GM12865 (cell line): ENCODE measurements at regions not wholly inside any gene's neighbourhood (a gene's known extent, or its start where the extent isn't known, plus 50 kb on each side); places are given as distances from the start of the nearest gene placed in this dataset.

Experiments used
- DNase-seq: peaks from one replicate; pipeline ENCODE4 v3.0.0; 2010; ENCODE audit warnings: low read depth
- H3K4me3 ChIP-seq: 2 replicates; pipeline ENCODE4 v1.5.1; 2011; ENCODE audit warnings: mild to moderate bottlenecking, low read depth, low read length, control low read depth
- CTCF ChIP-seq: IDR thresholded peaks from 2 replicates; pipeline ENCODE4 v1.5.1; 2011; ENCODE audit warnings: low read length, control low read depth, low read depth, inconsistent platforms; ENCODE audit not compliant: insufficient read depth; ENCODE audit errors: missing control alignments

- DNase-seq, result no peak
- TF ChIP-seq CTCF, result no peak
- H3K4me3 ChIP-seq, result no peak overlapping the region
These were observed 743.9 kb upstream of the SOX9 start for GRCh38 chr17:71376933-71377332.

- H3K4me3 ChIP-seq, result no peak overlapping the region
- no peak for DNase-seq
- TF ChIP-seq CTCF, result no peak
These were observed 742.8 kb upstream of the SOX9 start for GRCh38 chr17:71378036-71378435.

GRCh38 chr17:71378741-71379140, 742.1 kb upstream of the SOX9 start:
- DNase-seq, result no peak
- no peak for TF ChIP-seq CTCF
- H3K4me3 ChIP-seq, result no peak overlapping the region

GRCh38 chr17:71379512-71379911, 741.3 kb upstream of the SOX9 start:
- no peak for TF ChIP-seq CTCF

GRCh38 chr17:71380535-71380934, 740.3 kb upstream of the SOX9 start:
- no peak for DNase-seq
- no peak overlapping the region for H3K4me3 ChIP-seq
- TF ChIP-seq CTCF, result no peak

More at GRCh38 chr17:71379512-71379911, 741.3 kb upstream of the SOX9 start:
- H3K4me3 ChIP-seq, result no peak overlapping the region
- DNase-seq, result no peak

- H3K4me3 ChIP-seq, result no peak overlapping the region
- DNase-seq, result no peak
- no peak for TF ChIP-seq CTCF
These were observed 739.9 kb upstream of the SOX9 start for GRCh38 chr17:71380936-71381335.

- H3K4me3 ChIP-seq, result no peak overlapping the region
- TF ChIP-seq CTCF, result no peak
- DNase-seq, result no peak
These were observed 737.7 kb upstream of the SOX9 start for GRCh38 chr17:71383091-71383490.
